ENCODE measurements at regions not wholly inside any gene's neighbourhood (a gene's known extent, or its start where the extent isn't known, plus 50 kb on each side); places are given as distances from the start of the nearest gene placed in this dataset.

DNA sequence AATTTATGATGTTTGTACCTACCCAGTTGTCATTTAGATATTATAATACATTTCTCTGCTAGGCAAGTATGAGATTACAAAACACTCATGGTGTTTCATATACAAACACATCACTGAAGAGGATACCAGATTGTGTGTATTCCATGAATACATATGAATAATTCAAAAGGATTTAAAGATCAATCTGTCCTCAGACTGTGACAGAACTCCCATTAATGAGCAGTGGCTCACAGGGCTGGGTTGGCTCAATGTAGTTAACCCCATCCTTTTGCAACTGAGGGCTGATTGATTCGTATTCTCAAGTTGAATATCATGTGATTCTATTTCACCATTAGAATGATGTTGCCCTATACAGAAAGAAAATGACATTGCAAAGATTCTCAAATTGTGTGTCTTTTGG is 79.6 kb upstream of the SPANXN2 start:
- Histone ChIP-seq H4K20me1 (ENCODE audit: control insufficient read depth, extremely low read depth, insufficient read depth, low read length) (no peaks in the 10 kb centered on the region), H2AFZ (ENCODE audit: low read length) (no peak overlapping the region), H3K79me2 (ENCODE audit: control insufficient read depth, insufficient read depth, low read length) (no peaks in the 10 kb centered on the region), H3K9me3 (ENCODE audit: control insufficient read depth, insufficient read depth, low read depth, low read length) (no peaks in the 10 kb centered on the region), H3K9ac (ENCODE audit: insufficient read depth, low read length) (no peak overlapping the region), H3K4me3 (replicated peaks in 1 of 4; ENCODE audit: control extremely low read depth in 1 of 4, insufficient read depth in 1 of 4, low read depth in 3 of 4, low read length in 4 of 4) (no peak overlapping the region), H3K4me1 (ENCODE audit: control insufficient read depth, extremely low read depth, insufficient read depth, low read length) (no peaks in the 10 kb centered on the region), H3K27ac (ENCODE audit: insufficient read depth, low read length) (no peak overlapping the region), H3K4me2 (ENCODE audit: extremely low read depth, insufficient read depth, low read length) (no peak overlapping the region), H3K36me3 (ENCODE audit: control insufficient read depth, insufficient read depth, low read length) (no peaks in the 10 kb centered on the region), H3K27me3 (ENCODE audit: control insufficient read depth, insufficient read depth, low read length) (no peaks in the 10 kb centered on the region)
- TF ChIP-seq EZH2 (IDR thresholded peaks at IDR 0.05; ENCODE audit: low read length, missing control alignments): no peak
- TF ChIP-seq, protein P1, sequence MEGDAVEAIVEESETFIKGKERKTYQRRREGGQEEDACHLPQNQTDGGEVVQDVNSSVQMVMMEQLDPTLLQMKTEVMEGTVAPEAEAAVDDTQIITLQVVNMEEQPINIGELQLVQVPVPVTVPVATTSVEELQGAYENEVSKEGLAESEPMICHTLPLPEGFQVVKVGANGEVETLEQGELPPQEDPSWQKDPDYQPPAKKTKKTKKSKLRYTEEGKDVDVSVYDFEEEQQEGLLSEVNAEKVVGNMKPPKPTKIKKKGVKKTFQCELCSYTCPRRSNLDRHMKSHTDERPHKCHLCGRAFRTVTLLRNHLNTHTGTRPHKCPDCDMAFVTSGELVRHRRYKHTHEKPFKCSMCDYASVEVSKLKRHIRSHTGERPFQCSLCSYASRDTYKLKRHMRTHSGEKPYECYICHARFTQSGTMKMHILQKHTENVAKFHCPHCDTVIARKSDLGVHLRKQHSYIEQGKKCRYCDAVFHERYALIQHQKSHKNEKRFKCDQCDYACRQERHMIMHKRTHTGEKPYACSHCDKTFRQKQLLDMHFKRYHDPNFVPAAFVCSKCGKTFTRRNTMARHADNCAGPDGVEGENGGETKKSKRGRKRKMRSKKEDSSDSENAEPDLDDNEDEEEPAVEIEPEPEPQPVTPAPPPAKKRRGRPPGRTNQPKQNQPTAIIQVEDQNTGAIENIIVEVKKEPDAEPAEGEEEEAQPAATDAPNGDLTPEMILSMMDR (conservative IDR thresholded peaks at IDR 0.05 in 1 of 2, IDR thresholded peaks at IDR 0.05 in 1 of 2; ENCODE audit: low read depth in 1 of 2, low read length in 2 of 2): no peak
- DNase-seq (ENCODE audit: low read depth in 2 of 2): no peak

DNA sequence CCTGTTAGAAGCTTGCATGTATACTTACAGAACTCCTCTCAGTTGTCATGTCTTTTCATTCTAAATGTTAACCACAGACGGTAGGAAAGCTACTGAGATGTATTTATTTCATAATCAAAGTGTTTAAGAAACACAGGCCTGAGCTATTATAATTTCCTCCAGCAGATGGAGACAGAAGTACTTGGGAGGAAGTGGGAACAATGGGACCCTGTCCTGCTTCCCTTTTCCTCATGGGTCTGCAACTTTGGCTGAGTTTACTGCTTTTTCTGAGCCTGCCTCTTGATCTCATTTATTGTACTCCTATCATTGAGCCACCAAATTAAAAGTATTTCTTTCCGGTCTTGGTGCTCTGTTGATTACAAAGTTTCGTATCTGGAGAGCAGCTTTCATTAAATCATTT is 67.7 kb upstream of the SPANXN2 start:
- Histone ChIP-seq H3K27ac (ENCODE audit: insufficient read depth, low read length) (no peak overlapping the region), H3K4me2 (ENCODE audit: extremely low read depth, insufficient read depth, low read length) (no peak overlapping the region), H3K9me3 (ENCODE audit: control insufficient read depth, insufficient read depth, low read depth, low read length) (no peaks in the 10 kb centered on the region), H3K9ac (ENCODE audit: insufficient read depth, low read length) (no peak overlapping the region), H3K27me3 (ENCODE audit: control insufficient read depth, insufficient read depth, low read length) (no peaks in the 10 kb centered on the region), H4K20me1 (ENCODE audit: control insufficient read depth, extremely low read depth, insufficient read depth, low read length) (no peaks in the 10 kb centered on the region), H2AFZ (ENCODE audit: low read length) (no peak overlapping the region), H3K36me3 (ENCODE audit: control insufficient read depth, insufficient read depth, low read length) (no peaks in the 10 kb centered on the region), H3K79me2 (ENCODE audit: control insufficient read depth, insufficient read depth, low read length) (no peaks in the 10 kb centered on the region), H3K4me3 (replicated peaks in 1 of 4; ENCODE audit: control extremely low read depth in 1 of 4, insufficient read depth in 1 of 4, low read depth in 3 of 4, low read length in 4 of 4) (no peak overlapping the region), H3K4me1 (ENCODE audit: control insufficient read depth, extremely low read depth, insufficient read depth, low read length) (no peaks in the 10 kb centered on the region)
- DNase-seq (ENCODE audit: low read depth in 2 of 2): peak; percentile 1 to 16
- TF ChIP-seq, protein P1 (conservative IDR thresholded peaks at IDR 0.05 in 1 of 2, IDR thresholded peaks at IDR 0.05 in 1 of 2; ENCODE audit: low read depth in 1 of 2, low read length in 2 of 2): peak in 1 of 2 donors; percentile 33
- TF ChIP-seq EZH2 (IDR thresholded peaks at IDR 0.05; ENCODE audit: low read length, missing control alignments): no peak

DNA sequence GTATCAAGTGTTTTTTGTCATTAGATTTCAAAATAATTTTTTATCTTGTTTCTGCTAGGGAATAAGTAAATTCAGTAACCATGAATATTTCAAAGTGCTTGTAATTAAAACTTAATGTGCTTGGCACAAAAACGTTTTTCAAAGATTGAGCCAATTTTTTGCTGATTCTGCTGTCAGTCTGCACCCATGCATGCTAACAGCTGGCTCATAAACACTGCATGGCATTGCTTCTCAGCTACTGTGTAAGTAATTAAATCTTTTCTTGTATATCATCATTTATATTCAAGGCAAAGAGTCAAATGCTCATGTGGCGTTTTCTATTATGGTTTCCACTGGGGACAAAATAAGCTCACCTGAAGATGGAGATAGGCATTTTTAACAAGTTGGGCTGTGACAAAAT is 66.8 kb upstream of the SPANXN2 start:
- no peak overlapping the region for H2AFZ ChIP-seq (ENCODE audit: low read length)
- no peaks in the 10 kb centered on the region for H3K79me2 ChIP-seq (ENCODE audit: control insufficient read depth, insufficient read depth, low read length)
- no peak for DNase-seq (ENCODE audit: low read depth in 2 of 2)
- no peaks in the 10 kb centered on the region for H3K36me3 ChIP-seq (ENCODE audit: control insufficient read depth, insufficient read depth, low read length)
- no peaks in the 10 kb centered on the region for H3K9me3 ChIP-seq (ENCODE audit: control insufficient read depth, insufficient read depth, low read depth, low read length)
- H3K4me3 ChIP-seq (replicated peaks in 1 of 4; ENCODE audit: control extremely low read depth in 1 of 4, insufficient read depth in 1 of 4, low read depth in 3 of 4, low read length in 4 of 4): no peak overlapping the region
- no peaks in the 10 kb centered on the region for H3K27me3 ChIP-seq (ENCODE audit: control insufficient read depth, insufficient read depth, low read length)
- no peaks in the 10 kb centered on the region for H3K4me1 ChIP-seq (ENCODE audit: control insufficient read depth, extremely low read depth, insufficient read depth, low read length)
- no peak for TF ChIP-seq EZH2 (IDR thresholded peaks at IDR 0.05; ENCODE audit: low read length, missing control alignments)
- TF ChIP-seq, protein P1 (conservative IDR thresholded peaks at IDR 0.05 in 1 of 2, IDR thresholded peaks at IDR 0.05 in 1 of 2; ENCODE audit: low read depth in 1 of 2, low read length in 2 of 2): no peak
- H3K4me2 ChIP-seq (ENCODE audit: extremely low read depth, insufficient read depth, low read length): no peak overlapping the region
- no peak overlapping the region for H3K9ac ChIP-seq (ENCODE audit: insufficient read depth, low read length)
- H3K27ac ChIP-seq (ENCODE audit: insufficient read depth, low read length): no peak overlapping the region
- H4K20me1 ChIP-seq (ENCODE audit: control insufficient read depth, extremely low read depth, insufficient read depth, low read length): no peaks in the 10 kb centered on the region
